Ovary (tissue), 3 donors: ENCODE measurements at regions not wholly inside any gene's neighbourhood (a gene's known extent, or its start where the extent isn't known, plus 50 kb on each side); places are given as distances from the start of the nearest gene placed in this dataset.
"Not testable (repeated sequence)": the region's sequence is repeated elsewhere in the genome, so short reads cannot be mapped to it uniquely, and the experiment has no call there.

ENCODE experiments used
- EP300 ChIP-seq: sonication (generic); formaldehyde crosslinking; IDR thresholded peaks from one replicate; pipeline ENCODE4 v1.6.1; 2017; ENCODE audit warnings: antibody characterized with exemption
- POLR2A ChIP-seq: fragments of 450-650 bp; IDR thresholded peaks from one replicate; pipeline ENCODE4 v1.6.1; 2017; ENCODE audit warnings: antibody characterized with exemption, mild to moderate bottlenecking, moderate library complexity
- TF ChIP-seq, protein P1 (sequence below), 3 donors: fragments of 450-650 bp in 2 of 3; fragments of 200-600 bp in 1 of 3; IDR thresholded peaks; one replicate each; pipeline versions ENCODE4 v1.5.1 to v1.8.0; 2016 to 2022; ENCODE audit warnings: antibody characterized with exemption in 3 of 3, mild to moderate bottlenecking in 1 of 3
- donor health status: DM: no; HTN: no; CAD: no.

DNA sequence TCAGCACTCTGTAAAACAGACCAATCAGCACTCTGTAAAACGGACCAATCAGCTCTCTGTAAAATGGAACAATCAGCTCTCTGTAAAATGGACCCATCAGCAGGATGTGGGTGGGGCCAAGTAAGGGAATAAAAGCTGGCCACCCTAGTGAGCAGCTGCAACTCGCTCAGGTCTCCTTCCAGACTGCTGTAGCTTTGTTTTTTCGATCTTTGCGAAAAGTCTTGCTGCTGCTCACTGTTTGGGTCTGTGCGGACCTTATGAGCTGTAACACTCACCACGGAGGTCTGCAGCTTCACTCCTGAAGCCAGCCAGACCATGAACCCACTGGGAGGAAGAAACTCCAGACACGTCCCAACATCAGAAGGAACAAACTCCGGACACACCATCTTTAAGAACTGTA is 414.9 kb upstream of the DIPK2B start:
- not testable (repeated sequence) for TF ChIP-seq POLR2A, EP300
- TF ChIP-seq, protein P1, sequence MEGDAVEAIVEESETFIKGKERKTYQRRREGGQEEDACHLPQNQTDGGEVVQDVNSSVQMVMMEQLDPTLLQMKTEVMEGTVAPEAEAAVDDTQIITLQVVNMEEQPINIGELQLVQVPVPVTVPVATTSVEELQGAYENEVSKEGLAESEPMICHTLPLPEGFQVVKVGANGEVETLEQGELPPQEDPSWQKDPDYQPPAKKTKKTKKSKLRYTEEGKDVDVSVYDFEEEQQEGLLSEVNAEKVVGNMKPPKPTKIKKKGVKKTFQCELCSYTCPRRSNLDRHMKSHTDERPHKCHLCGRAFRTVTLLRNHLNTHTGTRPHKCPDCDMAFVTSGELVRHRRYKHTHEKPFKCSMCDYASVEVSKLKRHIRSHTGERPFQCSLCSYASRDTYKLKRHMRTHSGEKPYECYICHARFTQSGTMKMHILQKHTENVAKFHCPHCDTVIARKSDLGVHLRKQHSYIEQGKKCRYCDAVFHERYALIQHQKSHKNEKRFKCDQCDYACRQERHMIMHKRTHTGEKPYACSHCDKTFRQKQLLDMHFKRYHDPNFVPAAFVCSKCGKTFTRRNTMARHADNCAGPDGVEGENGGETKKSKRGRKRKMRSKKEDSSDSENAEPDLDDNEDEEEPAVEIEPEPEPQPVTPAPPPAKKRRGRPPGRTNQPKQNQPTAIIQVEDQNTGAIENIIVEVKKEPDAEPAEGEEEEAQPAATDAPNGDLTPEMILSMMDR (IDR thresholded peaks at IDR 0.05), result not testable (repeated sequence)
